ENCODE measurements at regions not wholly inside any gene's neighbourhood (a gene's known extent, or its start where the extent isn't known, plus 50 kb on each side); places are given as distances from the start of the nearest gene placed in this dataset.

- TF ChIP-seq, protein P1, sequence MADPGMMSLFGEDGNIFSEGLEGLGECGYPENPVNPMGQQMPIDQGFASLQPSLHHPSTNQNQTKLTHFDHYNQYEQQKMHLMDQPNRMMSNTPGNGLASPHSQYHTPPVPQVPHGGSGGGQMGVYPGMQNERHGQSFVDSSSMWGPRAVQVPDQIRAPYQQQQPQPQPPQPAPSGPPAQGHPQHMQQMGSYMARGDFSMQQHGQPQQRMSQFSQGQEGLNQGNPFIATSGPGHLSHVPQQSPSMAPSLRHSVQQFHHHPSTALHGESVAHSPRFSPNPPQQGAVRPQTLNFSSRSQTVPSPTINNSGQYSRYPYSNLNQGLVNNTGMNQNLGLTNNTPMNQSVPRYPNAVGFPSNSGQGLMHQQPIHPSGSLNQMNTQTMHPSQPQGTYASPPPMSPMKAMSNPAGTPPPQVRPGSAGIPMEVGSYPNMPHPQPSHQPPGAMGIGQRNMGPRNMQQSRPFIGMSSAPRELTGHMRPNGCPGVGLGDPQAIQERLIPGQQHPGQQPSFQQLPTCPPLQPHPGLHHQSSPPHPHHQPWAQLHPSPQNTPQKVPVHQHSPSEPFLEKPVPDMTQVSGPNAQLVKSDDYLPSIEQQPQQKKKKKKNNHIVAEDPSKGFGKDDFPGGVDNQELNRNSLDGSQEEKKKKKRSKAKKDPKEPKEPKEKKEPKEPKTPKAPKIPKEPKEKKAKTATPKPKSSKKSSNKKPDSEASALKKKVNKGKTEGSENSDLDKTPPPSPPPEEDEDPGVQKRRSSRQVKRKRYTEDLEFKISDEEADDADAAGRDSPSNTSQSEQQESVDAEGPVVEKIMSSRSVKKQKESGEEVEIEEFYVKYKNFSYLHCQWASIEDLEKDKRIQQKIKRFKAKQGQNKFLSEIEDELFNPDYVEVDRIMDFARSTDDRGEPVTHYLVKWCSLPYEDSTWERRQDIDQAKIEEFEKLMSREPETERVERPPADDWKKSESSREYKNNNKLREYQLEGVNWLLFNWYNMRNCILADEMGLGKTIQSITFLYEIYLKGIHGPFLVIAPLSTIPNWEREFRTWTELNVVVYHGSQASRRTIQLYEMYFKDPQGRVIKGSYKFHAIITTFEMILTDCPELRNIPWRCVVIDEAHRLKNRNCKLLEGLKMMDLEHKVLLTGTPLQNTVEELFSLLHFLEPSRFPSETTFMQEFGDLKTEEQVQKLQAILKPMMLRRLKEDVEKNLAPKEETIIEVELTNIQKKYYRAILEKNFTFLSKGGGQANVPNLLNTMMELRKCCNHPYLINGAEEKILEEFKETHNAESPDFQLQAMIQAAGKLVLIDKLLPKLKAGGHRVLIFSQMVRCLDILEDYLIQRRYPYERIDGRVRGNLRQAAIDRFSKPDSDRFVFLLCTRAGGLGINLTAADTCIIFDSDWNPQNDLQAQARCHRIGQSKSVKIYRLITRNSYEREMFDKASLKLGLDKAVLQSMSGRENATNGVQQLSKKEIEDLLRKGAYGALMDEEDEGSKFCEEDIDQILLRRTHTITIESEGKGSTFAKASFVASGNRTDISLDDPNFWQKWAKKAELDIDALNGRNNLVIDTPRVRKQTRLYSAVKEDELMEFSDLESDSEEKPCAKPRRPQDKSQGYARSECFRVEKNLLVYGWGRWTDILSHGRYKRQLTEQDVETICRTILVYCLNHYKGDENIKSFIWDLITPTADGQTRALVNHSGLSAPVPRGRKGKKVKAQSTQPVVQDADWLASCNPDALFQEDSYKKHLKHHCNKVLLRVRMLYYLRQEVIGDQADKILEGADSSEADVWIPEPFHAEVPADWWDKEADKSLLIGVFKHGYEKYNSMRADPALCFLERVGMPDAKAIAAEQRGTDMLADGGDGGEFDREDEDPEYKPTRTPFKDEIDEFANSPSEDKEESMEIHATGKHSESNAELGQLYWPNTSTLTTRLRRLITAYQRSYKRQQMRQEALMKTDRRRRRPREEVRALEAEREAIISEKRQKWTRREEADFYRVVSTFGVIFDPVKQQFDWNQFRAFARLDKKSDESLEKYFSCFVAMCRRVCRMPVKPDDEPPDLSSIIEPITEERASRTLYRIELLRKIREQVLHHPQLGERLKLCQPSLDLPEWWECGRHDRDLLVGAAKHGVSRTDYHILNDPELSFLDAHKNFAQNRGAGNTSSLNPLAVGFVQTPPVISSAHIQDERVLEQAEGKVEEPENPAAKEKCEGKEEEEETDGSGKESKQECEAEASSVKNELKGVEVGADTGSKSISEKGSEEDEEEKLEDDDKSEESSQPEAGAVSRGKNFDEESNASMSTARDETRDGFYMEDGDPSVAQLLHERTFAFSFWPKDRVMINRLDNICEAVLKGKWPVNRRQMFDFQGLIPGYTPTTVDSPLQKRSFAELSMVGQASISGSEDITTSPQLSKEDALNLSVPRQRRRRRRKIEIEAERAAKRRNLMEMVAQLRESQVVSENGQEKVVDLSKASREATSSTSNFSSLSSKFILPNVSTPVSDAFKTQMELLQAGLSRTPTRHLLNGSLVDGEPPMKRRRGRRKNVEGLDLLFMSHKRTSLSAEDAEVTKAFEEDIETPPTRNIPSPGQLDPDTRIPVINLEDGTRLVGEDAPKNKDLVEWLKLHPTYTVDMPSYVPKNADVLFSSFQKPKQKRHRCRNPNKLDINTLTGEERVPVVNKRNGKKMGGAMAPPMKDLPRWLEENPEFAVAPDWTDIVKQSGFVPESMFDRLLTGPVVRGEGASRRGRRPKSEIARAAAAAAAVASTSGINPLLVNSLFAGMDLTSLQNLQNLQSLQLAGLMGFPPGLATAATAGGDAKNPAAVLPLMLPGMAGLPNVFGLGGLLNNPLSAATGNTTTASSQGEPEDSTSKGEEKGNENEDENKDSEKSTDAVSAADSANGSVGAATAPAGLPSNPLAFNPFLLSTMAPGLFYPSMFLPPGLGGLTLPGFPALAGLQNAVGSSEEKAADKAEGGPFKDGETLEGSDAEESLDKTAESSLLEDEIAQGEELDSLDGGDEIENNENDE (IDR thresholded peaks at IDR 0.05; ENCODE audit: insufficient replicate concordance, low read length): no peak
- TF ChIP-seq SP1 (IDR thresholded peaks at IDR 0.05; ENCODE audit: low read depth, low read length) (no peak), RAD21 (IDR thresholded peaks at IDR 0.05 in 1 of 2, conservative IDR thresholded peaks at IDR 0.05 in 1 of 2; ENCODE audit: low read depth in 2 of 2, low read length in 2 of 2) (no peak), CEBPB (IDR thresholded peaks at IDR 0.05; ENCODE audit: low read depth, low read length) (no peak)
- TF ChIP-seq, protein P2, sequence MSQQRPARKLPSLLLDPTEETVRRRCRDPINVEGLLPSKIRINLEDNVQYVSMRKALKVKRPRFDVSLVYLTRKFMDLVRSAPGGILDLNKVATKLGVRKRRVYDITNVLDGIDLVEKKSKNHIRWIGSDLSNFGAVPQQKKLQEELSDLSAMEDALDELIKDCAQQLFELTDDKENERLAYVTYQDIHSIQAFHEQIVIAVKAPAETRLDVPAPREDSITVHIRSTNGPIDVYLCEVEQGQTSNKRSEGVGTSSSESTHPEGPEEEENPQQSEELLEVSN (IDR thresholded peaks at IDR 0.05): no peak
These were observed 1527.1 kb upstream of the PRR20A start (continued) for GRCh38 chr13:55613429-55614187.

Measured in H1 (cell line).